ENCODE measurements at regions not wholly inside any gene's neighbourhood (a gene's known extent, or its start where the extent isn't known, plus 50 kb on each side); places are given as distances from the start of the nearest gene placed in this dataset.
A peak's percentile ranks its signal among the peaks of the same experiment; 100 is the strongest.
"Not testable (repeated sequence)": the region's sequence is repeated elsewhere in the genome, so short reads cannot be mapped to it uniquely, and the experiment has no call there.

- DNase-seq, result no peak
These were observed 515.5 kb downstream of the ZNF385D start for GRCh38 chr3:21235491-21235890.

GRCh38 chr3:21234933-21235332 is 516.1 kb downstream of the ZNF385D start:
- DNase-seq, result no peak

- DNase-seq, result no peak
These were observed 521.4 kb downstream of the ZNF385D start for GRCh38 chr3:21229426-21230135.

- no peak for DNase-seq
These were observed 524.9 kb downstream of the ZNF385D start for GRCh38 chr3:21226086-21226485.

- DNase-seq, result no peak
These were observed 530.1 kb downstream of the ZNF385D start for GRCh38 chr3:21220944-21221343.

- no peak for DNase-seq
These were observed 534.4 kb downstream of the ZNF385D start for GRCh38 chr3:21216598-21216997.

GRCh38 chr3:21204122-21204521 is 546.9 kb downstream of the ZNF385D start:
- not testable (repeated sequence) for DNase-seq

GRCh38 chr3:21195203-21195602 is 555.8 kb downstream of the ZNF385D start:
- DNase-seq, result no peak

GRCh38 chr3:21194036-21194435 is 557.0 kb downstream of the ZNF385D start:
- DNase-seq, result not testable (repeated sequence)

GRCh38 chr3:21188459-21188858 is 562.6 kb downstream of the ZNF385D start:
- DNase-seq, result no peak

- DNase-seq, result no peak
These were observed 565.1 kb downstream of the ZNF385D start for GRCh38 chr3:21185816-21186314.

GRCh38 chr3:21174461-21174860 is 576.5 kb downstream of the ZNF385D start:
- DNase-seq, result no peak

- peak; percentile 7 for DNase-seq
These were observed 580.0 kb downstream of the ZNF385D start for GRCh38 chr3:21170964-21171363.

GRCh38 chr3:21169948-21170347 is 581.1 kb downstream of the ZNF385D start:
- DNase-seq, result no peak

GRCh38 chr3:21168471-21168870 is 582.5 kb downstream of the ZNF385D start:
- DNase-seq, result no peak

- peak; percentile 20 for DNase-seq
These were observed 587.1 kb downstream of the ZNF385D start for GRCh38 chr3:21163956-21164355.

GRCh38 chr3:21159543-21159906 is 591.5 kb downstream of the ZNF385D start:
- DNase-seq, result no peak

GRCh38 chr3:21158861-21159542 is 592.0 kb downstream of the ZNF385D start:
- no peak for DNase-seq

- DNase-seq, result no peak
These were observed 596.1 kb downstream of the ZNF385D start for GRCh38 chr3:21154911-21155310.

- DNase-seq, result no peak
These were observed 598.5 kb downstream of the ZNF385D start for GRCh38 chr3:21152555-21152954.

- no peak for DNase-seq
These were observed 608.1 kb downstream of the ZNF385D start for GRCh38 chr3:21142949-21143348.

- DNase-seq, result no peak
These were observed 609.0 kb downstream of the ZNF385D start for GRCh38 chr3:21142031-21142430.

GRCh38 chr3:21140785-21141184 is 610.2 kb downstream of the ZNF385D start:
- no peak for DNase-seq

GRCh38 chr3:21138085-21138484 is 612.9 kb downstream of the ZNF385D start:
- DNase-seq, result no peak

GRCh38 chr3:21132896-21133295 is 618.1 kb downstream of the ZNF385D start:
- no peak for DNase-seq

Data from NCI-H69 (cell line).